H9 (cell line): ENCODE measurements at regions not wholly inside any gene's neighbourhood (a gene's known extent, or its start where the extent isn't known, plus 50 kb on each side); places are given as distances from the start of the nearest gene placed in this dataset.

Source experiments
- DNase-seq: peaks from one replicate; pipeline ENCODE4 v3.0.0-alpha.2; 2017
- H2AFZ ChIP-seq: one replicate; pipeline ENCODE4 v1.6.1; 2013; ENCODE audit warnings: mild to moderate bottlenecking, low read length, control low read depth, moderate library complexity
- H2AK5ac ChIP-seq: 2 replicates; pipeline ENCODE4 v1.6.1; 2013; ENCODE audit warnings: low read length, control low read depth, mixed read lengths; ENCODE audit not compliant: insufficient read length
- H2BK120ac ChIP-seq: one replicate; pipeline ENCODE4 v1.6.1; 2013; ENCODE audit warnings: low read depth, mild to moderate bottlenecking, low read length, control low read depth, inconsistent platforms; ENCODE audit not compliant: poor library complexity, severe bottlenecking
- H2BK12ac ChIP-seq: 2 replicates; pipeline ENCODE4 v1.6.1; 2013; ENCODE audit warnings: low read length, control low read depth, mixed read lengths, low read depth; ENCODE audit not compliant: insufficient read length
- H2BK15ac ChIP-seq: 2 replicates; pipeline ENCODE4 v1.6.1; 2013; ENCODE audit warnings: low read depth, low read length, control low read depth
- H2BK20ac ChIP-seq: one replicate; pipeline ENCODE4 v1.6.1; 2013; ENCODE audit warnings: low read depth, mild to moderate bottlenecking, low read length, control low read depth, inconsistent platforms; ENCODE audit not compliant: poor library complexity, severe bottlenecking
- H2BK5ac ChIP-seq: 2 replicates; pipeline ENCODE4 v1.6.1; 2013; ENCODE audit warnings: low read length, control low read depth, mixed read lengths; ENCODE audit not compliant: insufficient read length
- H3K14ac ChIP-seq: 2 replicates; pipeline ENCODE4 v1.6.1; 2013; ENCODE audit warnings: low read length, control low read depth; ENCODE audit not compliant: insufficient read depth
- H3K18ac ChIP-seq: 2 replicates; pipeline ENCODE4 v1.6.1; 2013; ENCODE audit warnings: low read depth, mild to moderate bottlenecking, mixed read lengths, low read length, control low read depth; ENCODE audit not compliant: insufficient read length
- H3K23ac ChIP-seq: 2 replicates; pipeline ENCODE4 v1.6.1; 2013; ENCODE audit warnings: low read length, control low read depth, mixed read lengths, low read depth; ENCODE audit not compliant: insufficient read length
- H3K23me2 ChIP-seq: 2 replicates; pipeline ENCODE4 v1.6.1; 2013; ENCODE audit warnings: low read depth, mild to moderate bottlenecking, mixed read lengths, low read length, control low read depth; ENCODE audit not compliant: insufficient read length, poor library complexity, severe bottlenecking
- H3K27ac ChIP-seq: 2 replicates; pipeline ENCODE4 v1.5.1; 2013; ENCODE audit warnings: low read length, control low read depth, mixed read lengths, low read depth; ENCODE audit not compliant: insufficient read length
- H3K27me3 ChIP-seq: 2 replicates; pipeline ENCODE4 v1.6.1; 2013; ENCODE audit warnings: low read length, control low read depth, inconsistent platforms; ENCODE audit not compliant: insufficient read depth
- H3K4ac ChIP-seq: 2 replicates; pipeline ENCODE4 v1.6.1; 2013; ENCODE audit warnings: low read depth, mild to moderate bottlenecking, control low read depth, inconsistent platforms, low read length, moderate library complexity
- H3K4me1 ChIP-seq: 2 replicates; pipeline ENCODE4 v1.6.1; 2013; ENCODE audit warnings: low read length, control low read depth, inconsistent platforms; ENCODE audit not compliant: insufficient read depth
- H3K4me2 ChIP-seq: 2 replicates; pipeline ENCODE4 v1.6.1; 2013; ENCODE audit warnings: low read length, control low read depth, mixed read lengths; ENCODE audit not compliant: insufficient read length, insufficient read depth
- H3K56ac ChIP-seq: 2 replicates; pipeline ENCODE4 v1.6.1; 2013; ENCODE audit warnings: low read depth, mild to moderate bottlenecking, mixed read lengths, low read length, control low read depth; ENCODE audit not compliant: insufficient read length
- H3K79me1 ChIP-seq: 2 replicates; pipeline ENCODE4 v1.6.1; 2013; ENCODE audit warnings: low read depth, mild to moderate bottlenecking, moderate library complexity, low read length, control low read depth, inconsistent platforms; ENCODE audit not compliant: insufficient read depth, poor library complexity, severe bottlenecking
- H3K79me2 ChIP-seq: 2 replicates; pipeline ENCODE4 v1.6.1; 2013; ENCODE audit warnings: low read length, control low read depth, inconsistent platforms; ENCODE audit not compliant: insufficient read depth
- H3K9ac ChIP-seq: 2 replicates; pipeline ENCODE4 v1.6.1; 2013; ENCODE audit warnings: low read length, control low read depth, mixed read lengths; ENCODE audit not compliant: insufficient read length; ENCODE audit errors: extremely low read depth
- H3K9me3 ChIP-seq: one replicate; pipeline ENCODE4 v1.6.1; 2013; ENCODE audit warnings: low read depth, low read length, inconsistent platforms; ENCODE audit not compliant: control insufficient read depth
- H3T11ph ChIP-seq: one replicate; pipeline ENCODE4 v1.6.1; 2013; ENCODE audit warnings: mild to moderate bottlenecking, low read length, control low read depth, inconsistent platforms
- H4K20me1 ChIP-seq: one replicate; pipeline ENCODE4 v1.6.1; 2013; ENCODE audit not compliant: control insufficient read depth, insufficient read length, insufficient read depth
- H4K5ac ChIP-seq: 2 replicates; pipeline ENCODE4 v1.6.1; 2013; ENCODE audit warnings: low read depth, mild to moderate bottlenecking, mixed read lengths, low read length, control low read depth; ENCODE audit not compliant: insufficient read length
- H4K8ac ChIP-seq: replicated peaks from 2 replicates; pipeline ENCODE4 v1.6.1; 2013; ENCODE audit warnings: low read length, control low read depth, mixed read lengths, low read depth; ENCODE audit not compliant: insufficient read length
- H4K91ac ChIP-seq: 2 replicates; pipeline ENCODE4 v1.6.1; 2013; ENCODE audit warnings: low read depth, mild to moderate bottlenecking, moderate library complexity, mixed read lengths, low read length, control low read depth; ENCODE audit not compliant: insufficient read length
- H3K27ac Mint-ChIP-seq, 3 experiments: 2 replicates in 2 of 3; 3 replicates in 1 of 3; pipeline ENCODE4 v1.8.0; 2020 to 2021; ENCODE audit warnings: mixed read lengths in 3 of 3, mild to moderate bottlenecking in 1 of 3, moderate library complexity in 1 of 3
- H3K27me3 Mint-ChIP-seq: 2 replicates; pipeline ENCODE4 v1.8.0; 2021; ENCODE audit warnings: low read depth, mild to moderate bottlenecking, moderate library complexity, mixed read lengths
- H3K36me3 Mint-ChIP-seq, 3 experiments: 2 replicates in 2 of 3; 3 replicates in 1 of 3; pipeline ENCODE4 v1.8.0; 2020 to 2021; ENCODE audit warnings: low read depth in 3 of 3, mixed read lengths in 3 of 3; ENCODE audit not compliant: insufficient read depth in 1 of 3
- H3K4me1 Mint-ChIP-seq, 2 experiments: 2 replicates each; pipeline ENCODE4 v1.8.0; 2020; ENCODE audit warnings: mixed read lengths in 2 of 2
- H3K4me3 Mint-ChIP-seq, 2 experiments: 2 replicates in 1 of 2; 3 replicates in 1 of 2; pipeline ENCODE4 v1.8.0; 2020 to 2021; ENCODE audit warnings: mild to moderate bottlenecking in 2 of 2, mixed read lengths in 2 of 2, moderate library complexity in 1 of 2
- H3K9me3 Mint-ChIP-seq, 2 experiments: 2 replicates in 1 of 2; 3 replicates in 1 of 2; pipeline ENCODE4 v1.8.0; 2020; ENCODE audit warnings: mild to moderate bottlenecking in 2 of 2, mixed read lengths in 2 of 2, moderate library complexity in 1 of 2
- CTCF ChIP-seq: fragments of 200-600 bp; sonication (generic); conservative IDR thresholded peaks from 3 replicates; pipeline ENCODE4 v1.8.0; 2021; ENCODE audit warnings: antibody characterized with exemption, mild to moderate bottlenecking
- WGBS: extraction: QIAGEN DNeasy Blood & Tissue Kit; methylation state at CpG from one replicate; pipeline ENCODE4 v1.1.7; 2013; ENCODE audit warnings: missing lambda C conversion rate, low lambda C conversion rate, mixed read lengths; ENCODE audit not compliant: insufficient read length; ENCODE audit errors: extremely low coverage; 5-methylcytosine and 5-hydroxymethylcytosine counted together

GRCh38 chr13:78309497-78310180 lies 293.7 kb downstream of the POU4F1 start:
- Histone ChIP-seq H3K18ac (no peak overlapping the region), H3K79me2 (no peaks in the 10 kb centered on the region), H2BK120ac (no peak overlapping the region), H3K79me1 (no peaks in the 10 kb centered on the region), H2BK15ac (no peak overlapping the region), H3K27me3 (no peaks in the 10 kb centered on the region), H4K20me1 (no peaks in the 10 kb centered on the region), H3K23ac (no peak overlapping the region), H2BK5ac (no peak overlapping the region), H2BK20ac (no peak overlapping the region), H3K9me3 (no peaks in the 10 kb centered on the region), H3K56ac (no peak overlapping the region), H3K9ac (no peak overlapping the region), H2BK12ac (no peak overlapping the region), H3K4me2 (no peak overlapping the region), H4K5ac (no peak overlapping the region), H3K23me2 (no peaks in the 10 kb centered on the region), H3K4ac (no peak overlapping the region), H2AFZ (no peak overlapping the region), H3K27ac (no peak overlapping the region), H2AK5ac (no peak overlapping the region), H4K91ac (no peak overlapping the region), H4K8ac (no peak overlapping the region), H3K14ac (no peak overlapping the region), H3K4me1 (no peaks in the 10 kb centered on the region), H3T11ph (no peak overlapping the region)
- DNase-seq: no peak
- Mint-ChIP-seq H3K27ac (no peak overlapping the region), H3K4me1 (peaks cover 7 to 10% of the 10 kb centered on the region in 2 experiments), H3K36me3 (no peaks in the 10 kb centered on the region), H3K4me3 (no peak overlapping the region), H3K27me3 (no peaks in the 10 kb centered on the region; the same call in 1 of the 2 replicates), H3K9me3 (no peaks in the 10 kb centered on the region)
- no peak for TF ChIP-seq CTCF
- WGBS: no CpG with 5 or more reads among the region's 4 CpGs
